CD4-positive, alpha-beta T cell (primary cell): ENCODE measurements at regions not wholly inside any gene's neighbourhood (a gene's known extent, or its start where the extent isn't known, plus 50 kb on each side); places are given as distances from the start of the nearest gene placed in this dataset.

Experiments
- ATAC-seq: fragments of 200-7000 bp; cut with Tn5 transposase; one replicate; pipeline ENCODE4 v1.10.0; 2022; ENCODE audit warnings: mild to moderate bottlenecking; ENCODE audit not compliant: poor library complexity
- CTCF ChIA-PET: fragments of 350-600 bp; sonication (Branson Sonifier 250); formaldehyde crosslinking; loops from one replicate; lab custom pipeline; 2021; ENCODE audit warnings: antibody characterized with exemption, inconsistent platforms; lab: Charles Lee
- POLR2A ChIA-PET: fragments of 350-600 bp; sonication (Branson Sonifier 250); formaldehyde crosslinking; loops from one replicate; lab custom pipeline; 2021; ENCODE audit warnings: antibody characterized with exemption, inconsistent platforms; lab: Charles Lee
- DNase-seq, 14 experiments: peaks; one replicate each; pipeline ENCODE4 v3.0.0-alpha.2; 2013 to 2020; ENCODE audit warnings: mixed read lengths in 2 of 14
- H3K27ac ChIP-seq, 2 donors: one replicate each; pipeline versions ENCODE4 v1.5.1 to v1.7.0; 2013; ENCODE audit warnings: low read length in 2 of 2, low read depth in 1 of 2, mild to moderate bottlenecking in 1 of 2
- H3K27me3 ChIP-seq, 2 experiments: 1 replicate in 1 of 2; 2 replicates in 1 of 2; pipeline versions ENCODE4 v1.6.1 to v1.7.0; 2013; ENCODE audit warnings: low read length in 2 of 2, control low read depth in 1 of 2, mild to moderate bottlenecking in 1 of 2, moderate library complexity in 1 of 2; ENCODE audit not compliant: insufficient read depth in 2 of 2, control insufficient read depth in 1 of 2
- H3K36me3 ChIP-seq: one replicate; pipeline ENCODE4 v1.6.1; 2013; ENCODE audit warnings: low read length, control low read depth; ENCODE audit not compliant: insufficient read depth
- H3K4me1 ChIP-seq: one replicate; pipeline ENCODE4 v1.6.1; 2013; ENCODE audit warnings: low read length, control low read depth; ENCODE audit not compliant: insufficient read depth
- H3K4me3 ChIP-seq: one replicate; pipeline ENCODE4 v1.5.1; 2013; ENCODE audit warnings: mild to moderate bottlenecking, low read length, moderate library complexity
- H3K9me3 ChIP-seq, 2 experiments: 1 replicate in 1 of 2; 2 replicates in 1 of 2; pipeline versions ENCODE4 v1.6.1 to v1.7.0; 2013; ENCODE audit warnings: low read length in 2 of 2, mild to moderate bottlenecking in 2 of 2, control low read depth in 1 of 2, moderate library complexity in 1 of 2; ENCODE audit not compliant: control insufficient read depth in 1 of 2, insufficient read depth in 1 of 2
- H3K27ac Mint-ChIP-seq: one replicate; pipeline ENCODE4 v1.8.0; 2020; ENCODE audit warnings: mixed read lengths
- H3K27me3 Mint-ChIP-seq: one replicate; pipeline ENCODE4 v1.8.0; 2021; ENCODE audit warnings: mixed read lengths
- H3K36me3 Mint-ChIP-seq: one replicate; pipeline ENCODE4 v1.8.0; 2021; ENCODE audit warnings: low read depth, mixed read lengths
- H3K4me1 Mint-ChIP-seq: one replicate; pipeline ENCODE4 v1.8.0; 2021; ENCODE audit warnings: low read depth, mixed read lengths
- H3K4me3 Mint-ChIP-seq: one replicate; pipeline ENCODE4 v1.8.0; 2020; ENCODE audit warnings: mild to moderate bottlenecking, mixed read lengths
- H3K9me3 Mint-ChIP-seq: one replicate; pipeline ENCODE4 v1.8.0; 2020; ENCODE audit warnings: mixed read lengths
- intact Hi-C, 2 experiments: fragments of 100-400 bp; cut with DNase I in 1 of 2; cut with micrococcal nuclease in 1 of 2; formaldehyde crosslinking; loops; one replicate each; pipeline versions ENCODE4 v1.15.1 to v1.9.0; 2023 to 2025; cut with DNase I, micrococcal nuclease
- TF ChIP-seq, protein P1 (sequence below): fragments of 200-600 bp; IDR thresholded peaks from one replicate; pipeline ENCODE4 v1.8.0; 2022; ENCODE audit warnings: antibody characterized with exemption, mild to moderate bottlenecking

DNA sequence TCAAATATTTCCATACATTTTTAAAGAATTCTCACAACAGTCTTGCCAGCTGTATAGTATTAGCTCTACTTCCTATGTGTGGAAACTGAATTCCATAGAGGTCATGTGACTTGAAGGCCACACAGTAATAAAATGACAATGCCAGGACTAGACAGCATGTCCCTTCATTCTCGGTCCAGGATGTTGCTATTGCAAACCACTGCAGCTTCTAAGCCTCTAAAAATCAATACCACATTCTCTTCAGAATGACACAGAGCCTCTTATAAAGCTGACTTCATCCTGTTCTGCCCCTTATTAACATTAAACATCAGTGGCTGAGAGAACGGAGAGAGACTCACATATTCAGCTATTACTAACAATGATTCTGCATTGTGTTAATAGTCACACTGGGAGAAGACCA, 240.3 kb upstream of the PEX5L start:
- no peaks in the 10 kb centered on the region for H3K36me3 ChIP-seq
- ATAC-seq (no peak), DNase-seq (no peak)
- H3K9me3 ChIP-seq, result peaks cover 0 to 3% of the 10 kb centered on the region in 2 experiments
- H3K4me1 Mint-ChIP-seq, result no peaks in the 10 kb centered on the region
- no peaks in the 10 kb centered on the region for H3K27me3 ChIP-seq
- H3K27ac Mint-ChIP-seq, result no peak overlapping the region
- H3K4me1 ChIP-seq, result no peaks in the 10 kb centered on the region
- no peaks in the 10 kb centered on the region for H3K27me3 Mint-ChIP-seq
- intact Hi-C loops, result no loop called here
- no peaks in the 10 kb centered on the region for H3K36me3 Mint-ChIP-seq
- H3K4me3 ChIP-seq, result no peak overlapping the region
- H3K27ac ChIP-seq, result no peak overlapping the region
- TF ChIP-seq, protein P1, sequence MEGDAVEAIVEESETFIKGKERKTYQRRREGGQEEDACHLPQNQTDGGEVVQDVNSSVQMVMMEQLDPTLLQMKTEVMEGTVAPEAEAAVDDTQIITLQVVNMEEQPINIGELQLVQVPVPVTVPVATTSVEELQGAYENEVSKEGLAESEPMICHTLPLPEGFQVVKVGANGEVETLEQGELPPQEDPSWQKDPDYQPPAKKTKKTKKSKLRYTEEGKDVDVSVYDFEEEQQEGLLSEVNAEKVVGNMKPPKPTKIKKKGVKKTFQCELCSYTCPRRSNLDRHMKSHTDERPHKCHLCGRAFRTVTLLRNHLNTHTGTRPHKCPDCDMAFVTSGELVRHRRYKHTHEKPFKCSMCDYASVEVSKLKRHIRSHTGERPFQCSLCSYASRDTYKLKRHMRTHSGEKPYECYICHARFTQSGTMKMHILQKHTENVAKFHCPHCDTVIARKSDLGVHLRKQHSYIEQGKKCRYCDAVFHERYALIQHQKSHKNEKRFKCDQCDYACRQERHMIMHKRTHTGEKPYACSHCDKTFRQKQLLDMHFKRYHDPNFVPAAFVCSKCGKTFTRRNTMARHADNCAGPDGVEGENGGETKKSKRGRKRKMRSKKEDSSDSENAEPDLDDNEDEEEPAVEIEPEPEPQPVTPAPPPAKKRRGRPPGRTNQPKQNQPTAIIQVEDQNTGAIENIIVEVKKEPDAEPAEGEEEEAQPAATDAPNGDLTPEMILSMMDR, result no peak
- ChIA-PET CTCF (no interaction called here), POLR2A (no interaction called here)
- no peak overlapping the region for H3K4me3 Mint-ChIP-seq
- peaks cover 5% of the 10 kb centered on the region for H3K9me3 Mint-ChIP-seq

DNA sequence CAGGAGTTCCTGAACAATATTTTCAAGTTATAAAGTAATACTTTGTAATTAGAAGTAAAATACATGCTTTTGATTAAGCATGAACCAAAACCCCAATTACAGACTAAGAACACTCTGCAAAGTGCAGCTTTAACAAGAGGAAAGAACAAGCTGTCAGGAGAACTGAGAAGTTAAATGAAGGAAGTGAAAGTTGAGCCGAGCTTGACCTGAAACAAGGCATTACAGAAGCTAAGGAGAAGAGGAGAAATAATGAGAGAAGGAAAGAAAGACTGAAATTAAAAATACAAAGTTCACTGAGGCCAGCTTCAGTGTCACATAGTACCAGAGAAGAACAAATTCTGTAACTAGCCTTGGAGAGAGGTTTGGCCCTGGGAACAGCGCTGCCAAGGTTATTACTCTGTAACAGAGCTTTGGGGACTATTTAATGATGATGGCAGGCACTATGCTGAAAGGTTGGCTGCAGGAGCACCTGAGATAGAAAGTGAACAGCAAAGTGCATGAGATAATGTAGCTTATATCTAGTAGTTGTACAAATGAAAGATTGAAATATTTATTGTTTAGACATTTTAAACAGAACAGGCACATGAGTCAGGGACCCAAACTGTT, 241.9 kb upstream of the PEX5L start:
- Mint-ChIP-seq H3K36me3 (no peaks in the 10 kb centered on the region), H3K27me3 (no peaks in the 10 kb centered on the region), H3K9me3 (no peaks in the 10 kb centered on the region), H3K4me3 (no peak overlapping the region), H3K4me1 (no peaks in the 10 kb centered on the region), H3K27ac (no peak overlapping the region)
- no peak overlapping the region for H3K27ac ChIP-seq
- no peak for DNase-seq
- H3K36me3 ChIP-seq, result no peaks in the 10 kb centered on the region
- ATAC-seq, result no peak
- ChIA-PET POLR2A (no interaction called here), CTCF (no interaction called here)
- TF ChIP-seq, protein P1, result no peak
- peaks cover 0 to 6% of the 10 kb centered on the region in 2 experiments for H3K9me3 ChIP-seq
- no peaks in the 10 kb centered on the region for H3K27me3 ChIP-seq
- no peak overlapping the region for H3K4me3 ChIP-seq
- no peaks in the 10 kb centered on the region for H3K4me1 ChIP-seq
- intact Hi-C loops, result no loop called here

DNA sequence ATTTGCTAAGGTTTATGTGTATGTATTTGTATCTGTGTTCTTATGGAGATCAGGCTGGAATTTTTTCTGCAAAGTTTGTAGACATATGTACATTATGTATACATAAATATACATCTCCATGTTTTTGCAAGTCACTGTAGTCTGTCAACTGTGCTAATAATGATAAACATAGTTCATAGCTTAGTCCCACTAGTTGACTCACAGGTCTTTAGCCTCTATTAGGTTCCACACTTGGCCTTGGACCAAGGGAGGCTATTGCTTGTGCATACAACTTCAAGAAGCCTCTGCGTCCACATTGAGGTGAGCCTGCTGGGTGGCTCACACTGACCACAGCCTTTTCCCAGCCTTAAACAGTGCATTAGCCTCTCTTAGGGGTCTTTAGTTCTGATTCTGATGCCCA, 243.8 kb upstream of the PEX5L start:
- Histone ChIP-seq H3K36me3 (no peaks in the 10 kb centered on the region), H3K9me3 (peaks cover 0 to 6% of the 10 kb centered on the region in 2 experiments), H3K4me3 (no peak overlapping the region), H3K27ac (no peak overlapping the region), H3K4me1 (no peaks in the 10 kb centered on the region), H3K27me3 (no peaks in the 10 kb centered on the region)
- H3K27me3 Mint-ChIP-seq, result peaks cover 5% of the 10 kb centered on the region
- no peak overlapping the region for H3K4me3 Mint-ChIP-seq
- ATAC-seq (no peak), DNase-seq (no peak)
- TF ChIP-seq, protein P1, result no peak
- H3K27ac Mint-ChIP-seq, result no peak overlapping the region
- H3K36me3 Mint-ChIP-seq, result no peaks in the 10 kb centered on the region
- ChIA-PET CTCF (no interaction called here), POLR2A (no interaction called here)
- intact Hi-C loops, result no loop called here
- peaks cover 2% of the 10 kb centered on the region for H3K9me3 Mint-ChIP-seq
- H3K4me1 Mint-ChIP-seq, result no peaks in the 10 kb centered on the region
